Adrenal gland (tissue), 5 donors: ENCODE measurements at regions not wholly inside any gene's neighbourhood (a gene's known extent, or its start where the extent isn't known, plus 50 kb on each side); places are given as distances from the start of the nearest gene placed in this dataset.

Experiments used
- CTCF ChIP-seq, 6 experiments: fragments of 450-650 bp in 4 of 6; fragments of 200-600 bp in 2 of 6; sonication (generic) in 1 of 6; IDR thresholded peaks; 1 replicate in 5 of 6; 2 replicates in 1 of 6; pipeline versions ENCODE4 v1.5.1 to v1.8.0; 2016 to 2021; ENCODE audit warnings: antibody characterized with exemption in 6 of 6, mild to moderate bottlenecking in 2 of 6, moderate library complexity in 1 of 6
- POLR2A ChIP-seq, 2 donors: fragments of 450-650 bp; IDR thresholded peaks; one replicate each; pipeline ENCODE4 v1.6.1; 2017; ENCODE audit warnings: antibody characterized with exemption in 2 of 2, mild to moderate bottlenecking in 2 of 2, moderate library complexity in 1 of 2
- donor health status: DM: no; HTN: no; CAD: no.

GRCh38 chr13:79655509-79655908 is 174.6 kb downstream of the NDFIP2 start:
- no peak for TF ChIP-seq POLR2A (IDR thresholded peaks at IDR 0.05)
- no peak for TF ChIP-seq CTCF (IDR thresholded peaks at IDR 0.05)
